Muscle layer of colon (tissue), 2 donors: ENCODE measurements at regions not wholly inside any gene's neighbourhood (a gene's known extent, or its start where the extent isn't known, plus 50 kb on each side); places are given as distances from the start of the nearest gene placed in this dataset.

Experiments used
- H3K27ac ChIP-seq: one replicate; pipeline ENCODE4 v1.7.0; 2013; ENCODE audit warnings: low read depth, mild to moderate bottlenecking, low read length, moderate library complexity
- H3K27me3 ChIP-seq, 2 donors: one replicate each; pipeline ENCODE4 v1.7.0; 2013; ENCODE audit warnings: low read length in 2 of 2, mild to moderate bottlenecking in 2 of 2; ENCODE audit not compliant: insufficient read depth in 2 of 2, control insufficient read depth in 1 of 2
- H3K36me3 ChIP-seq: one replicate; pipeline ENCODE4 v1.7.0; 2013; ENCODE audit warnings: mild to moderate bottlenecking, low read length; ENCODE audit not compliant: insufficient read depth
- H3K4me1 ChIP-seq: one replicate; pipeline ENCODE4 v1.7.0; 2013; ENCODE audit warnings: mild to moderate bottlenecking, low read length; ENCODE audit not compliant: insufficient read depth
- H3K4me3 ChIP-seq, 2 donors: one replicate each; pipeline ENCODE4 v1.7.0; 2013; ENCODE audit warnings: low read length in 2 of 2, low read depth in 1 of 2, mild to moderate bottlenecking in 1 of 2, moderate library complexity in 1 of 2
- H3K9ac ChIP-seq: one replicate; pipeline ENCODE4 v1.7.0; 2013; ENCODE audit warnings: low read length
- H3K9me3 ChIP-seq: one replicate; pipeline ENCODE4 v1.7.0; 2013; ENCODE audit warnings: mild to moderate bottlenecking, low read length
- donor health status: abdominal sarcoma.
- donor health status: Adenocarcinoma of cecum.

DNA sequence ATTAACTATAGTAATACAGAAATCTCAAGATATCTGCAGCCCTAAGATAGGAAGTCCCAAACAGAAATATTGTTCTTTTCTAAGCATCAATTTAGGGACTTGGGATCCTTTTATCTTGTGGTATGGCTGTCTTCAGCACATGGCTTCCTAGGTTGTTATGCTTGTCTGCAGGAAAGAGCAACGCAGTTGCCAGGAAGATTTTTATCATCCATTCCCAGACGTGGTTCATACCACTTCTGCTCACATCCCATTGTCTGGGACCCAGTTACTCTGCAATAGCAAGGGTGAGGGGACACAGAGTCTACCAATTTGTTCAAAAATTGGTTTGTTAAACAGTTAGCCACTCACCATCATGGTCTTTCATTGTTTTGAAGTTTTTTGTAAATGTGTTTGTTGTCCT, 85.6 kb upstream of the RXFP2 start:
- Histone ChIP-seq H3K36me3 (no peaks in the 10 kb centered on the region), H3K4me3 (no peak overlapping the region), H3K9ac (no peak overlapping the region), H3K9me3 (no peaks in the 10 kb centered on the region), H3K4me1 (no peaks in the 10 kb centered on the region), H3K27me3 (no peaks in the 10 kb centered on the region), H3K27ac (no peak overlapping the region)

DNA sequence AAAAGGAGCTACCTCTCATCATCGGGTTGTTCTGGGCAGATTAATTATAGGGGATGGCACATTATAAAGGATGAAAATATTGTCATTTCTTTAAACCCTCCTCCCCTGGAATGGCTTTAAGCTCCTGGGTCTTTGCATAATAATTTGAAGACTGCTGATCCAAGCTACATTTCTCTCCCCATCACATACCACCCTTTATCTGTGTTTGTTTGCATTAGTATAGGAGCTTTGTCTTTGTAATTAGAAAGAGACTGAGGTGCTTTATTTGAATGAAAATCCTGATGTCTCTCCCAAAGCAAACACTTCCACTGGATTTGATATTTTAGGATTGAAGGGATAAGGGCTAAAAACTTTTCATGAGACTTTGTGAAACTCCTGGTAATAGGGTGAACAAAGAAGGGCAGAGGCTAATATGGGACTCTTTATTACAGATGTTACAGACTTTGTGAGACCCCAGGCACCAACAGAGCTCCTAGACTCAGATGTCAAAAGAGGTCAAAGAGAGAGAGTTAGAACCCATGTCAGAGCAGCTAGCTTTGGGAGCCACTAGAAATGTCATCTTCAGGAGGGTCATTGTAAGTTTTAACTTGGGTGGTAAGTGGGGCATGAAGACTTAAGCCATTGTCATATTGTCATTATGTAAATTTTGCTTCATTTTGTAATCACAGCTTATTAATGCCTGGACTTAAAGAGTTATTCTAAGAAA, 75.3 kb upstream of the RXFP2 start:
- no peaks in the 10 kb centered on the region for H3K36me3 ChIP-seq
- H3K4me1 ChIP-seq: no peaks in the 10 kb centered on the region
- no peak overlapping the region for H3K9ac ChIP-seq
- H3K27me3 ChIP-seq: no peaks in the 10 kb centered on the region
- no peak overlapping the region for H3K27ac ChIP-seq
- no peak overlapping the region for H3K4me3 ChIP-seq
- H3K9me3 ChIP-seq: no peaks in the 10 kb centered on the region

DNA sequence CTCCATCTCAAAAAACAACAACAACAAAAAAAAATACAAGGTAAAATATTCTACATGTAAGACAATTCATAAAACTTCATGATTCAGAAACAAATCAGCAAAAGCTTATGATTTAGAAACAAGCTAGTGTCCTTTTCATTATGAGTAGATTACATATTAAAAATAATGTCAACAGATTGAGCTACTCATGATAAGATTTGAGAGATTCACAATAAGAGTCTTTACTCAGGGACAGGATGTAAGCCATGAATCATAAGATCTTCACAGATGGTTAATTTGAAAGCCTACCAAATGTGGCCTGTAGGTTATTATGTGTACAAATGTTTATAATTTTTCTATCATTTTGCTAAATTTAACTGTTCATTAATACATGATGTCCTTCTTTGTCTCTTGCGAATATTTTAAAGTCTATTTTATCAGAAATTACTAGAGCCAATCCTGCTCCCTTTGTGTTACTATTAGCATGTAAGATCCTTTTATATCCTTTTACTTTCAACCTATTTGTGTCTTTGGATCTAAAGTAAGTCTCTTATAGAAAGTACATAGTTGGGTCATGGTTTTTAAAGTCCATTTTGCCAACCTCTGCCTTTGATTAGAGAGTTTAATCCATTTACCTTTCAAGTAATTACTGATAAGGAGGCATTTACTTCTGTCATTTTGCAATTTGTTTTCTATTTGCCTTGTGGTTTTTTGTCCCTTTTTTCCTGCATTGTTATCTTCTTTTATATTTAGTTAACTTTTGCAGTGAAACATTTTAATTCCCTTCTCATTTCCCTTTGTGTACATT, 68.3 kb upstream of the RXFP2 start:
- Histone ChIP-seq H3K4me3 (no peak overlapping the region), H3K4me1 (no peaks in the 10 kb centered on the region), H3K27ac (no peak overlapping the region), H3K9ac (no peak overlapping the region), H3K9me3 (no peaks in the 10 kb centered on the region), H3K36me3 (no peaks in the 10 kb centered on the region), H3K27me3 (no peaks in the 10 kb centered on the region)

DNA sequence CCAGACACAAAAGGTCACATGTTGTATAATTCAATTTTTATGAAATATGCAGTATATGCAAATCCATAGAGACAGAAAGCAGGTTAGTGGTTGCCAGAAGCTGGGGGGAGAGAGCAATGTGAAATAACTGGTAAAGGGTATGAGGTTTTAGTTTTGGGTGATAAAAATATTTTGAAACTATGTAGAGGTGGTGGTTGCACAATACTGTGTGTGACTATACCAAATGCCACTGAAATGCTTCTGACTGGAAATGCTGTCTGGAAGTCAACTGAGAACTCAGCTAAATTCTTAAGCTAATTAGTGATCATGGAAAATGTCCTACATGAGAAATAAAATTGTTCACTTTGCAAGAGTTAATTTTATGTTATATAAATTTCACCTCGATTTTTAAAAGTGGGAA, 65.3 kb upstream of the RXFP2 start:
- Histone ChIP-seq H3K27ac (no peak overlapping the region), H3K27me3 (no peaks in the 10 kb centered on the region), H3K4me3 (no peak overlapping the region), H3K36me3 (no peaks in the 10 kb centered on the region), H3K4me1 (no peaks in the 10 kb centered on the region), H3K9me3 (no peaks in the 10 kb centered on the region), H3K9ac (no peak overlapping the region)

DNA sequence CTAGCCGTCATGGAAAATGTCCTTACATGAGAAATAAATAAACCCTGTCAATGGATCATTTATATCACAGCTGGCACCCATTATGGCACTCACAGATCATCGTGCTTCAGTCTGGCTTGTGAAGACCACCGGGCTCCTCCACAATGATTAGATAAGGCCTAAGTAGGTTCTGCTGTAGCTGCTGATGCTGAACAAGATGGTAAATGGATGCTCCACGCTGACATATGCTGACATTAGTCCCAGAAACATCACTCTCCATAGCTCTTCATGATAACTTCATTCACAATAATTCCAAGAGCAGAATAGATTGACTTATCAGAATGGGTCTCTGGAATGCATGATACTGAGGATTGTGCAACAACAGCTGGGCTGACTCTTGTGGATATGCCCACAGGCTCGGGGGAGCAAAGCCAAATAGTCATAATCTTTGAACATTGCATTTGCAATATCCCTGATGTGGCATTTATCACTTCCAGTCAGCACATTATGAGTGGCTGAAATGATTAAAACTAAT, 63.8 kb upstream of the RXFP2 start:
- no peaks in the 10 kb centered on the region for H3K4me1 ChIP-seq
- no peak overlapping the region for H3K9ac ChIP-seq
- no peak overlapping the region for H3K4me3 ChIP-seq
- H3K27me3 ChIP-seq: no peaks in the 10 kb centered on the region
- H3K36me3 ChIP-seq: no peaks in the 10 kb centered on the region
- no peak overlapping the region for H3K27ac ChIP-seq
- H3K9me3 ChIP-seq: no peaks in the 10 kb centered on the region

DNA sequence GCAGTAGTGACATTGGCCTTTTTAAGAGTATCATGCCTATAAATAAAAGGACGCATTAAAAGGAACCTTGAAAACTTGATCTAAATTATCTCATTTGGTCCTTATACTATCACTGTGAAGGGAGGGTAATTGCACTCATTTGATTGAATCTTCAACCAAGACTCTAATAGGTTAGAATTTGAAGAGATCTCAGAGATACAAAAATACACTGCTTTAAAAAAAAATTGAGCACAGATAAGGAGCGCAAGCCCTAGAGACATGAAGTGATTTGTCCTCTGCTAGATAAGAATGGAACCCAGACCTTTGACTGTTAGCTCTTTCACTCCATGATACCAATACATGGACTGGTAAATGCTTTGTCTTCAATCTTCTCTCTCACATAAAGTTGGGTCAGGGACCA, 58.2 kb upstream of the RXFP2 start:
- Histone ChIP-seq H3K27me3 (no peaks in the 10 kb centered on the region), H3K4me1 (no peaks in the 10 kb centered on the region), H3K9ac (no peak overlapping the region), H3K27ac (no peak overlapping the region), H3K9me3 (no peaks in the 10 kb centered on the region), H3K36me3 (no peaks in the 10 kb centered on the region), H3K4me3 (no peak overlapping the region)

DNA sequence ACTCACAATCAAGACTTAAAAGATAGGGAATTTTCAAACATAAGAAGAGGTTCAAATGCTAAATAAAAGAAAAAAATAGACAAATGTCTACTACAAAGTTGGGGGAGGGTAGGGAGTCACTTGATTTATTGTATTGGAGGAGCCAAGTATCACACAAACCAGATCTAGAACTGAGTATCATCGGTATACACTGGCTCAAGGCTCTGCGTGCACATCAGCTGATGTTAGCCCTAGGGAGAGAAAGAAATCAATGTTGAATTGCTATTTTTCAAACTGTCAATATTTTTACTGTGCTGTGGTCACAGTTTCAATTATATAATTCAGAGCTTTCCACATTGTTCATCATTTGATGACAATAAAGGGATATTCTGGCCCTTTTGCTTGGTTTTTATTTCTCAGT, 54.9 kb upstream of the RXFP2 start:
- H3K4me1 ChIP-seq: no peaks in the 10 kb centered on the region
- H3K9ac ChIP-seq: no peak overlapping the region
- H3K27ac ChIP-seq: no peak overlapping the region
- H3K27me3 ChIP-seq: no peaks in the 10 kb centered on the region
- H3K4me3 ChIP-seq: no peak overlapping the region
- H3K36me3 ChIP-seq: no peaks in the 10 kb centered on the region
- no peaks in the 10 kb centered on the region for H3K9me3 ChIP-seq

DNA sequence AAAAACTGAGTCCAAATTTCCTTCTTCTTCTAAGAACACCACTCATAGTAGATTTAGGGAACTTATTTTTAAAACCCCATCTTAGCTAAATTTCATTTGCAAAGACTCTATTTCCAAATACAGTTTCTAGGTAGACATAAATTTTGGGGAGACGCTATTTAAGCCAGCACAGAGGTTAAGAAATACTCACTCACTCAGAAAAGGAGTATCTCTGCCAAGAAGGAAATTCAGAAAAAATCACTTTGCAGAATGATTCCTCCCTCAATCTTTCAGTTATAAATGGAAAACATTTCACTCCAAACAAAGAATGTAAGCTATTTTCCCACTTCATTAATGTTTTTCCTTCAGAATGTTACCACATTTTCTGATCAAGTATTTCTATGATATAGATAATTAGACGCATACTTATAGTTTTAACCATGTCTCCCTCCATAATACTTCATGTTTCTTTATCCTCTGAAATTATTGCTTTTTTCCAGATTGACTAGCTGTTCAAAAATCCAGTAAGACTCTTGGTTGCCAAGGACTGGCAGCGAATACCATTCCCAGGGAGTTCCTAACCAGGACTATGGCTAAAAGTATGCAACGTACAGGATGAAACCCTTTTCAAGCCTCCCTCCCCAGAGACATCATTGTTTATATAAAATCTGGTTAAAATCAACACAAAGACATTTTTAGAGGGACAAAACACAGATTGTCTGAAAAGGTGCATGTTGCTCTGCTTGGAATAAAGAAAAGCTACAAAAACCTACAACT, 52.5 kb upstream of the RXFP2 start:
- no peak overlapping the region for H3K27ac ChIP-seq
- H3K36me3 ChIP-seq: no peaks in the 10 kb centered on the region
- H3K4me1 ChIP-seq: no peaks in the 10 kb centered on the region
- H3K9ac ChIP-seq: no peak overlapping the region
- no peak overlapping the region for H3K4me3 ChIP-seq
- no peaks in the 10 kb centered on the region for H3K27me3 ChIP-seq
- no peaks in the 10 kb centered on the region for H3K9me3 ChIP-seq
